Left kidney (tissue), 1 donor: ENCODE measurements at regions not wholly inside any gene's neighbourhood (a gene's known extent, or its start where the extent isn't known, plus 50 kb on each side); places are given as distances from the start of the nearest gene placed in this dataset.
"Not testable (repeated sequence)": the region's sequence is repeated elsewhere in the genome, so short reads cannot be mapped to it uniquely, and the experiment has no call there.

Experiments used
- DNase-seq: peaks from one replicate; pipeline ENCODE4 v3.0.0-alpha.2; 2013

DNA sequence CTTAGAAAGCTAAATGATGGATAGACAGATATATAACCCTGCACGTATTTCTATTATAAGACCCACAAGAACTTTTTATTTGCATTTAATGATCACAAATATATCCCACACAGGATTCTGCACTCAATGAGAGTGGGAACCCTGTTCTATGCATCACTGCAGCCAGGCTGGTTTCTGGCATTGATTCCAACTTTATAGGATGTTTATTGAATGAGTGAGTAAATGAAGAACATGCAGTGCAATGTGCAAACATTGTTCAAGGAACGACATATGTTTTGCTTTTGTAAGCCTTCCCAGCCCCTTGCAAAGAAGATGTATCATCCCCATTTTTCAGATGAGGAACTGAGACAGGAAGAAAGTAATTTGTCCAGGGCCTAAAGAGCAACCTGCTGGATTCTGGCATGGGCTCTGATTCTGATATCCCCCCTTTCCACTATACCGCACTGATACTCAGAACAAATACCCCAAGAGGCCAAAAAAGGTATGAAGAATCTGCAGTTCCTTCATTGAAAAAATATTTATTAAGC lies 246.3 kb downstream of the LACC1 start:
- no peak for DNase-seq

DNA sequence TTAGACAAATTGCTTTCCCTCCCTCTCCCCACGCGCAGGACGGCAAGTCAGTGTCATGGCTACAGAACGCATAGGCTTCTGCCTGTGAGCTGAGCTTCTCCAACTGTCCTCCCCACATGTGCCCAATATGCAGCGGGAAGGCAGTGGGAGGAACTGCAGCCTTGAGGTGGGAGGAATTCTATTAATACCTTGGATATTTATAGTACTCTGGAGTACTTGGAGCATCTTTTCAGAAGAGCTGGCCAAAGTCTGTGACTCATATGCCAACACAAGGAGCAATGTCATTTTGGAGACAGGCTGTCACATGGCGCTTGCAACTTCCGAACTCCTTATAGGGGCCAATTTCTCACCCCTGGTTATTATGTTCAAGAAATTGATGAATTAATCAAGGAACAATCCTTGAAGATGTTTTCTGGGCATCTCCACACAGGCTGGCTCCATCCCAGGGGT lies 245.0 kb upstream of the SERP2 start:
- no peak for DNase-seq

DNA sequence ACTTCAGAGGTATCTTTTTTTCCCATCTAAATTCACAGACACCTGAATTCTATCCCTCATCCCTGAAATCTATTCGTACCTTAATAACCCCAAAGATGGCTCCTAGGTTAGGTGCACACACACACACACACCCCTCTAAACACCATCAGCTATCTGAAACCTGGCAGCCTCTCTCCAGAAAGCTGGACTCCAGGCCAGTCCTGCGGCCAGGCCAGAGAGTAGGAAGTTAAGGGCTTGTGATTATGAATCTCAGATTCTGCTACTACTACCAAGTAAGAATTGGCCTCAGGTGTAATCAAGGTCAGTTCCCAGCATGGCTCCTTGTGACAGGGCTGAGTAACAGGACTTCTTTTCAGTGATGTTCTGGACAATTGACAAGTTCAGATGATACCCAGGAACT lies 244.2 kb upstream of the SERP2 start:
- no peak for DNase-seq

- no peak for DNase-seq
These were observed 242.5 kb upstream of the SERP2 start for GRCh38 chr13:44131069-44131614.

DNA sequence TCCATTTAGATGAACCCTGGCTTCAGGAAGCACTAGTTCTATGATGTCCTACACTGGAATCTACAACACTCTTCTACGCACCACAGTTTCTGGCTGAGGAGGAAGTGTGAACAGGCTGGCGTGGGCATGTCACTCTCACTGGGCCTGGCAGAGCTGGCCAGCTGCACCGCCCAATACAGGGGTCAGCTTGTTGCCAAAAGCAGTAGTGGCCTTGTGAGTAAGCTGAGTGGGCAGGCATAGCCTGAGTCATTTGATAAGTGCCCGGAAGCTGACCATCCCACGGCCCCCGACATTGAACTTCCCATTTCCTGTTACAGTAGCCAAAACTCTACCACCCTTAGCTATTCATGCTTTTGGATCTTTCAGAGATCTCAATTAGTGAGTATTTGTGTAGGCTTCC lies 240.9 kb upstream of the SERP2 start:
- no peak for DNase-seq

DNA sequence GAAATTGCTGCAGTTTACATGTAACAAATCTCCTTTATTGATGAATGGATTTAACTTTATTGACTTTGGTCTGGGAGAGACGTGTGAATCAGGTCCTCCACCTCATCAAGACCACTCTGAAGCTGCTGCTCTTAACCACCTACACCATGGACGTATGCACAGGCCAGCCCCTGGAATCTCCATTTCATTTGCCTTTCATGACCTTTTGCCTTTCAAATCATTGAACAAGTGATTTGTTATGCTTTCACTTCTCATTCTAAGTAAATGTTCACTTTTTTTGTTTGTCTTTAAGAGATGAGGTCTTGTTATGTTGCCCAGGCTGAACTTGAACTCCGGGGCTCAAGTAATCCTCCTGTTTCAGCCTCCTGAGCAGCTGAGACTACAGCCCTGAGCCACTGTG lies 240.0 kb upstream of the SERP2 start:
- no peak for DNase-seq

DNA sequence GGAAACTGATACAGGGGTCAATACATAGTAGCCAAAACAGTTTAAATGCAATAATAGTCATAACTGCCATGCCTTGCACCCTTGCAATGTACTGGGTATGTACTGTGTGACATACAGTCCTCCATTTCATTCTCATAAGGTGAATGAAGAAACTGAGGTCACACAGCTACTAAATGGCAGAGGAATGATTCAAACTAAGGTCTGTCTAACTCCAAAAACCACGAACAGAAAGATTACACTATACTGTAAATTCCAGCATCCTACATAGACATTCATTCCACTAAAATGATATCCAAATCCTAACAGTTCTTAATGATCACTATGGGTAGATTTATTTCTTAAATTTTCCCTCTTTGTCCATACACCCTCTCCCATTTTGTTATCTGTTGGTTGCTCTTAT lies 238.1 kb upstream of the SERP2 start:
- DNase-seq = no peak

DNA sequence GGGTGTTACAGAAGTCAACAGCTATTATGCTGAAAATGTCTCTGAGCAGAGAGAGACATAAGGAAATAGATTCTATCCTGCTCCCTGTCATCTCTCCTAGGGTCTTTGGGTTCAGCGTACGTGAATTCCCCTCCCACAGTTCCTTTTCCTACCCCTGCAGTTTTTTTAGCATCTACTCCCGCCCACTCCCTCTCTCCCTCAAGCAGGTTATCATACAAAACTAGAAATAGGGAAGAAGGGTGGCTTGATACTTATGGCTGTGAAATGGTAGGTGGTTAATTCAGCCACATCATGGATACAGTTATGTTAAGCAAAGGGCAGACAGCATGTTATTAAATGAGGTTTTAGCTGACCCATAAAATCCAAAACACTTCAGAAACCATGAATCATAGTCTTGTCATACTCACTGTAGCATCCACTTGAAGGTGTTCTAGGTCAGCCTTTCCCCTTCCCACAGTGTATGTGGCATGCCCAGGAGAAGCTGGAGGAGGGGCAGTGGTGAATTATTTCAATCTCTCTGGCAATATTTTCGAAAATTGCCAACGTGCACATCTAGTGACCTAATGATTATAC lies 236.8 kb upstream of the SERP2 start:
- DNase-seq = no peak

DNA sequence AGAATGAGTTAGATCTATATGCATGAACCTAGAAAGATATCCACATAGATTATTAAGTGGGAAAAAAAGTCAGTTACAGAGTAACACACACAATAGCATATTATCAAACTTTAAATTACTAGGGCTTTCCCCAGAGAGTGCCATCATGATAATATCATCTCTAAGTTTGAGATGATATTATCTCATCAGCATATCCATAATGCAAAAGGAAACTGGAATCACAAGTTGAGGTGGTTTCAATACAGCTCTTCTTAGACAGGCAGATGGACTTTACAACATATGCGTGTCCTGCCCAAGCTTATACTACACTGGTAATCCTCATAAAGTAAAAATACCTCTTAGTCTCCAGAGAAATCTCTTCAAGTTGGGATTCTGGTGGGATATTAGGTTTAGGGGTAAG lies 236.2 kb upstream of the SERP2 start:
- DNase-seq = no peak

- no peak for DNase-seq
These were observed 233.5 kb upstream of the SERP2 start for GRCh38 chr13:44140146-44140545.

DNA sequence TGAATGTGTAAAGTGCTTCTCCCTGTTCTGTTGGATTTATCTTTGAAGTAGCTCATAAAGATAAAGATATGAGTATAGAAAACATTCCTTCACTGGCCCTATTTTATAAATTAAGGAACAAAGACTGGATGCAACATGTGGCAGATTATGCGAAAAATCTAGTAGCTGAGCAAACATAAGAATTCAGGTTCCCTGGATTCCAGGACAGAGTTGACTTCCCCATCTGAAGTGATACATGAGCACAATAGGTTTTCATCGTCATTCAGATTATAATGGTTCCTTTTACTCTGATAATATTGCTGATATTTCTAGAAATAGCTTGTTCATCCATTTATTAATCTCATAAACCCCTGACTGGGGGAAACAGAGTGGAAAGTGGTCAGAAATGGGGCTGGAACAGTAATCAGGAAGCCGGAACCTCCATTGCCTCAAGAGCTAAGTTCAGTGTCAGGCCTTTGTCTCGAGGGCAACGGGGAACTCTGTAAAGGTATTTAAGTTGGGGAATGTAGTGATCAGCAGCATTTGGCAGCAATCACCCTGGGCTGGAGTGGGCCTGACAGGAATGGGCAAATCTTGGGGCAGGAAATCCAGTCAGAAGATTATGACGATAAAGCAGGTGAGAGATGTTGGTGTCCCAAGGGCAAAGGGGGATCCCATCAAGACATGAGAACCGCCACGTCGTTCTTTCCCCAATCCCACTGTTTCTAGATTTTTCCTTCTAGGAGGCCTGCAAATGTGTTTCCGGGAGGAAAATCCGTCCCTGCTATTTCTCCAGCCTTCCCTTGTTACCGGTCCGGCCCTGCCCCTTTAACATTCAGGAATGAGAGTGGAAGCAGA lies 232.5 kb upstream of the SERP2 start:
- no peak for DNase-seq

GRCh38 chr13:44141725-44142539 lies 231.7 kb upstream of the SERP2 start:
- peak; percentile 93 for DNase-seq

DNA sequence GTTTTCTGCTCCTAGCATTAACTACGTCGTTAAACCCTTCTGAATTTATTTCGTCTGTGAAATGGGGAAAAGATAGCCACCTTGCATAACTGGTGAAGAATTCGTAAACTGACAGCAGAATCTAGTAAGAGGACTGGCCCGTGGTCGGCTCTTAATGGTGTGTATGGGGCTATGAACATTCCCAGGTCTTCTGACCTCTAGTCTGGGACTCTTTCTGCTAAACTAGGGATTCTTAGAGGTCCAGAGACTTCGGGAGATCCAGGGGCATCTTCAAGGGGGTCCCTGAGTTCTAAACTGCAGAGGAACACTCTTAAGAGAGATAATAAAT lies 231.1 kb upstream of the SERP2 start:
- no peak for DNase-seq

DNA sequence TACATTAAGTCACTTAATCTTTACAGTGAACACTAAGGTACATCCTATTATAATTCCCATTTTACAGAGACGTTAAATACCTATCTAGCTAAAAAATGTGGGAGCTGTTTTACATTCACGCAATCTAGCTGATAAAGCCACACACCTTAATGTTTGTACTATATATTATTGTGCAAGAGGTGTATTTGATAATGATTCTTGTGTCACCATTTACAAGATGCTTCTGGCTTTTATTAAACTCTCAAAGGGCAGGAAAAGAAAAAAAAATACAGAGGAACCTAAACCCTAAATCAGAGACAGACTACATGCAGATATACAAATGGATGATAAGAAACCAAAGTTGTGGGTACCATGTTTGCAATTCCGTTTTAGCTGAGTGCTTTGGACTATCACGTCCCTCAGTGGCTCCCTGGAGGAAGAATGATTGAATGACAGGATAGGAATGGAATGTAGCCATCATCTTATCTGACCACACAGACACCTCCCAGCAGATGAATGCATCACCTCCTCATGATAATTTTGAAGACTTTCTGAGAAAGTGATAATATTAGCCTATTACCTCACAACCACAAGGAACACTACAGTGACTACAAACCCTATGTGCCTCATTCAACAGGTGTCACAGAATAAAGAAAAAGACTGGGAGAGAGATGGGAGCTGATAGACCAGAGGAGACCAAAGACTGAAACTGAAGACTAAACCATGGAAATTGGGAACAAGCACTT lies 230.5 kb upstream of the SERP2 start:
- DNase-seq = no peak

DNA sequence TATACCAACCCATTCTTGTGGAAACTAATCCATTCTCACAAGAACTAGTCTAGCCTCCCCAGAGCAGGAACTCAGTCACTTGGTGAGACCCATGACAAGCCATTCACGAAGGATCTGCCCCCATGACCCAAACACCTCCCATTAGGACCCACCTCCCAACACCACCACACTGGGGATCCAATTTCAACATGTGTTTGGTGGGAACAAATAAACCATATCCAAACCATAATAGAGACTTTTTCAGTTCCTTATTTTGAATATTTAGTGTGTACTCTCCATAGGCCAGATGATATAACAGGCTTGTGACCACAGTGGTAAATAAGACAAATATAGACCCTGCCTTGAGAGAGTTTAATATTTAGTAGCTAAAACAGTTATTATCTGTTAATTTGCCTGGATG lies 227.5 kb upstream of the SERP2 start:
- no peak for DNase-seq

DNA sequence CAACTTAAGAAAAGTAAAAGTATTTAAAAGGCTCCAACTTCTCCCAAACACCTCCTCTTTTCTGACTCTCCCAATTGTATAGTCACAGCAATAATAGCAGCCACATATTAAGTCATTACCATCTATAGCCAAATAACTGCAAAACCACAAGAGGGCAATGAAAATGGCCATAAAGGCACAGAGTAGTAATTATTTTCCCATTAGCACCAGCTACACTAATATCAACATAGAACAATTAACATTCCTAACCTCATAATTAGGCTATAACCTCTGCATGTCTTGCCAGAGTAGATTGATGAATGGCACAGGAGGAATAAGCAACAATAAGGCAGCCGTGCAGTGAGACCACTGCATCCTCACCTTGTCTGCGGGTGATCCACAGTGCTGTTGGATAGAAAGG lies 226.4 kb upstream of the SERP2 start:
- DNase-seq = no peak

- DNase-seq = no peak
These were observed 226.0 kb upstream of the SERP2 start for GRCh38 chr13:44147648-44148047.

DNA sequence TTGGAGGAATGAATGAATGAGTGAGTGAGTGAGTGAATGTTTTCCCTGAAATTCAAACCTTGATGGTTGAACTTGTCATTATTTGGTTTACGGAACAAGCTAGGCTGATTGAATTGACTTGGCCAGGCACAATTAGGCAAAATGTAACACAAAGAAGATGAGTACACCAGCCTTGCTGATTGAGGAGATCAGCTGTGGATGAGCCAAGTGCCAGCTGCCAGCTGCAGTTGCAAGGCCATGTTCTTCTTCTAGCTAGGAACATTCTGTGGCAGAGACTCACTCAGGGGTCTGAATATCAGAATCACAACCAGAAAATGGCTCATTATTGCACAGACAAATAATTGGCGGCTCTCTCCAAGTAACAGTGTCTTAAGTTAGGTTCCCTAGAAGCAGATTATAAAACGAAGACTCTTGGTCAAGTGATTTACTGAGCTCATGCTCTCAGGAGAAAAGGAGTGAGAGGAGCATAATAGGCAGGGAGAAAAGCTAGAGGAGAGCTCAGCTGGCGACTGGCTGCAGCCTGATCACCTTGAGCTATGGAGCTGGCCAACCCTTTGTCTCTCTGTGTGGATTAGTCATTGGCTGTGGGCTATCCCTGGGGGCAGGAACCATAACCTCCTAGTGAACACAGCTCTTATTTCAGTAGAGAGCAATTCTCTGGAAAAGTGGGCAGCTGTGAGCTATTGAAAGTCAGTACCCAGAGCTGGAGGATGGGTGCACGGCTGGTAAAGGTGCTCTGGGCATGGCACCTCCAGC lies 225.3 kb upstream of the SERP2 start:
- no peak for DNase-seq

GRCh38 chr13:44149231-44149630 lies 224.4 kb upstream of the SERP2 start:
- not testable (repeated sequence) for DNase-seq

DNA sequence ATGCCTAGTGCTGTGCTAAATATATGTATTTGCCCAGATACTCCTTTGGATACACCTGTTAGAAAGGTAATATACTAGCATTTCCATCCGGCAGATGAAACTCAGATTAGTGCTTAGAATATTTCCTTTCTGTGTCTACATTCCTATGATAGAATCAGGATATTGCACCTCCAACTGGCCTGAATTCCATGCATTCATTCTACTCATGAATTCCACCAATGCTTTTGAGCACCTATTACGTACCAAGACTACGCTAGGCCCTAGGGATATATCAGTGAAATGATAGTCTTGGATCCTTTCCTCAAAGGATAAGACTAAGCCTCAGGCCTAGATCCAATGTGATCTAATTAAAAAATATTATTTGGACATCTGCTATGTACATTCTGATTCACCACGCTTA lies 223.8 kb upstream of the SERP2 start:
- no peak for DNase-seq

DNA sequence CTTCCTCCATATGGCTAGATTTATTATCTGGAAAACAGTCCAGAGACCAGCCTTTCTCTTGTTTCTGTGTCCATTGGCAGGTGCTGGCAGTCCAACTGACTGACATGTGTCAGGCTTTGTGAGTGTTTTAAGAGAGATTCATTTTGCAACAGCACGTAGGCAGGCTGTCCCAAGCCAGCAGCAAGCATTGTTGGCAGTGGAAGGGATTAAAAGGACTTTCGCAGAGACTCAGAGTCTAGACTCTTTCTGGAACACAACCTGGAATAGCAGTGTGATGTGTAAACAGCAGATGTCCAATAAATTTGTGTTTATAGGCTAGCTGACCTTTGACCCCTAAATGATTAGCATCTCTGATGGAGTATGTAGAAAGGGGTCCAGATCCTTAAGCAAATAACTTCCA lies 222.2 kb upstream of the SERP2 start:
- no peak for DNase-seq
